ENCODE measurements at regions not wholly inside any gene's neighbourhood (a gene's known extent, or its start where the extent isn't known, plus 50 kb on each side); places are given as distances from the start of the nearest gene placed in this dataset.
"Not testable (repeated sequence)": the region's sequence is repeated elsewhere in the genome, so short reads cannot be mapped to it uniquely, and the experiment has no call there.

GRCh38 chr4:18439311-18439710 is 417.8 kb upstream of the LCORL start:
- H3K36me3 Mint-ChIP-seq: no peaks in the 10 kb centered on the region
- peaks cover 0 to 11% (median 5%) of the 10 kb centered on the region in 6 donors for H3K9me3 Mint-ChIP-seq
- DNase-seq: no peak
- no peaks in the 10 kb centered on the region for H3K4me1 Mint-ChIP-seq
- no peak overlapping the region for H3K27ac Mint-ChIP-seq
- H3K27me3 Mint-ChIP-seq (ENCODE audit: low read depth in 3 of 3): peaks cover 1 to 4% (median 3%) of the 10 kb centered on the region in 3 donors
- no peak overlapping the region for H3K4me3 Mint-ChIP-seq

GRCh38 chr4:18435781-18436180 is 414.2 kb upstream of the LCORL start:
- Mint-ChIP-seq H3K27me3 (ENCODE audit: low read depth in 3 of 3) (peaks cover 0 to 5% (median 2%) of the 10 kb centered on the region in 3 donors), H3K27ac (no peak overlapping the region), H3K4me1 (no peaks in the 10 kb centered on the region), H3K4me3 (no peak overlapping the region), H3K9me3 (peaks cover 0 to 15% (median 5%) of the 10 kb centered on the region in 6 donors), H3K36me3 (no peaks in the 10 kb centered on the region)
- DNase-seq: no peak

- Mint-ChIP-seq H3K4me1 (no peaks in the 10 kb centered on the region), H3K36me3 (no peaks in the 10 kb centered on the region), H3K27ac (no peak overlapping the region), H3K27me3 (ENCODE audit: low read depth in 3 of 3) (peaks cover 0 to 2% (median 2%) of the 10 kb centered on the region in 3 donors), H3K9me3 (peaks cover 0 to 6% (median 2%) of the 10 kb centered on the region in 6 donors), H3K4me3 (no peak overlapping the region)
- no peak for DNase-seq
These were observed 401.1 kb upstream of the LCORL start for GRCh38 chr4:18422685-18423084.

- Mint-ChIP-seq H3K9me3 (peaks cover 0 to 12% (median 3%) of the 10 kb centered on the region in 6 donors), H3K4me3 (no peak overlapping the region), H3K27ac (no peak overlapping the region), H3K4me1 (no peaks in the 10 kb centered on the region), H3K27me3 (ENCODE audit: low read depth in 3 of 3) (peaks cover 0 to 2% (median 2%) of the 10 kb centered on the region in 3 donors), H3K36me3 (no peaks in the 10 kb centered on the region)
- DNase-seq: no peak
These were observed 400.0 kb upstream of the LCORL start for GRCh38 chr4:18421519-18421918.

GRCh38 chr4:18419780-18420179 is 398.2 kb upstream of the LCORL start:
- Mint-ChIP-seq H3K4me1 (no peaks in the 10 kb centered on the region), H3K4me3 (no peak overlapping the region), H3K27me3 (ENCODE audit: low read depth in 3 of 3) (peaks cover 0 to 2% (median 0%) of the 10 kb centered on the region in 3 donors), H3K36me3 (no peaks in the 10 kb centered on the region), H3K9me3 (peaks cover 0 to 18% (median 4%) of the 10 kb centered on the region in 6 donors), H3K27ac (no peak overlapping the region)
- DNase-seq: no peak

- not testable (repeated sequence) for H3K4me1 Mint-ChIP-seq; H3K27ac Mint-ChIP-seq; H3K27me3 Mint-ChIP-seq (ENCODE audit: low read depth in 3 of 3); H3K4me3 Mint-ChIP-seq; H3K36me3 Mint-ChIP-seq; DNase-seq
- peaks cover 0 to 18% (median 4%) of the 10 kb centered on the region in 6 donors for H3K9me3 Mint-ChIP-seq
These were observed 396.8 kb upstream of the LCORL start for GRCh38 chr4:18418195-18418898.

GRCh38 chr4:18417651-18418050 is 396.1 kb upstream of the LCORL start:
- not testable (repeated sequence) for H3K27me3 Mint-ChIP-seq (ENCODE audit: low read depth in 3 of 3); H3K27ac Mint-ChIP-seq; DNase-seq; H3K4me1 Mint-ChIP-seq; H3K4me3 Mint-ChIP-seq; H3K36me3 Mint-ChIP-seq
- H3K9me3 Mint-ChIP-seq: peaks cover 0 to 18% (median 4%) of the 10 kb centered on the region in 6 donors

- Mint-ChIP-seq H3K27ac (no peak overlapping the region), H3K4me3 (no peak overlapping the region), H3K9me3 (no peaks in the 10 kb centered on the region), H3K4me1 (peaks cover 0 to 2% of the 10 kb centered on the region in 2 donors), H3K27me3 (ENCODE audit: low read depth in 3 of 3) (peaks cover 0 to 2% (median 0%) of the 10 kb centered on the region in 3 donors), H3K36me3 (no peaks in the 10 kb centered on the region)
- DNase-seq: no peak
These were observed 384.7 kb upstream of the LCORL start for GRCh38 chr4:18406264-18406663.

- Mint-ChIP-seq H3K36me3 (no peaks in the 10 kb centered on the region), H3K27me3 (ENCODE audit: low read depth in 3 of 3) (peaks cover 0 to 2% (median 0%) of the 10 kb centered on the region in 3 donors), H3K27ac (no peak overlapping the region), H3K9me3 (no peaks in the 10 kb centered on the region), H3K4me1 (peaks cover 0 to 2% of the 10 kb centered on the region in 2 donors), H3K4me3 (no peak overlapping the region)
- DNase-seq: no peak
These were observed 383.5 kb upstream of the LCORL start for GRCh38 chr4:18405054-18405453.

- Mint-ChIP-seq H3K9me3 (no peaks in the 10 kb centered on the region), H3K27me3 (ENCODE audit: low read depth in 3 of 3) (peaks cover 0 to 2% (median 0%) of the 10 kb centered on the region in 3 donors), H3K36me3 (no peaks in the 10 kb centered on the region), H3K27ac (no peak overlapping the region), H3K4me3 (no peak overlapping the region), H3K4me1 (peaks cover 0 to 2% of the 10 kb centered on the region in 2 donors)
- DNase-seq: no peak
These were observed 383.1 kb upstream of the LCORL start for GRCh38 chr4:18404642-18405041.

- H3K4me3 Mint-ChIP-seq: no peak overlapping the region
- peaks cover 0 to 3% (median 0%) of the 10 kb centered on the region in 6 donors for H3K9me3 Mint-ChIP-seq
- peaks cover 0 to 2% of the 10 kb centered on the region in 2 donors for H3K4me1 Mint-ChIP-seq
- H3K36me3 Mint-ChIP-seq: no peaks in the 10 kb centered on the region
- no peak for DNase-seq
- no peak overlapping the region for H3K27ac Mint-ChIP-seq
- H3K27me3 Mint-ChIP-seq (ENCODE audit: low read depth in 3 of 3): peaks cover 0 to 2% (median 0%) of the 10 kb centered on the region in 3 donors
These were observed 381.8 kb upstream of the LCORL start for GRCh38 chr4:18403327-18403726.

- Mint-ChIP-seq H3K4me3 (no peak overlapping the region), H3K27me3 (ENCODE audit: low read depth in 3 of 3) (peaks cover 0 to 2% (median 0%) of the 10 kb centered on the region in 3 donors), H3K27ac (no peak overlapping the region), H3K36me3 (no peaks in the 10 kb centered on the region), H3K4me1 (peaks cover 0 to 2% of the 10 kb centered on the region in 2 donors), H3K9me3 (peaks cover 0 to 3% (median 0%) of the 10 kb centered on the region in 6 donors)
- no peak for DNase-seq
These were observed 380.3 kb upstream of the LCORL start for GRCh38 chr4:18401868-18402267.

GRCh38 chr4:18401425-18401824 is 379.9 kb upstream of the LCORL start:
- Mint-ChIP-seq H3K36me3 (no peaks in the 10 kb centered on the region), H3K27me3 (ENCODE audit: low read depth in 3 of 3) (peaks cover 0 to 2% (median 0%) of the 10 kb centered on the region in 3 donors), H3K9me3 (peaks cover 0 to 3% (median 0%) of the 10 kb centered on the region in 6 donors), H3K4me3 (no peak overlapping the region), H3K27ac (no peak overlapping the region), H3K4me1 (peaks cover 0 to 2% of the 10 kb centered on the region in 2 donors)
- no peak for DNase-seq

GRCh38 chr4:18398661-18399060 is 377.1 kb upstream of the LCORL start:
- Mint-ChIP-seq H3K27me3 (ENCODE audit: low read depth in 3 of 3) (peaks cover 0 to 2% (median 0%) of the 10 kb centered on the region in 3 donors), H3K27ac (no peak overlapping the region), H3K9me3 (peaks cover 0 to 3% (median 0%) of the 10 kb centered on the region in 6 donors), H3K4me3 (no peak overlapping the region), H3K36me3 (no peaks in the 10 kb centered on the region), H3K4me1 (no peaks in the 10 kb centered on the region)
- DNase-seq: no peak

All from immature natural killer cell (primary cell).